ENCODE measurements at regions not wholly inside any gene's neighbourhood (a gene's known extent, or its start where the extent isn't known, plus 50 kb on each side); places are given as distances from the start of the nearest gene placed in this dataset.
"Not testable (repeated sequence)": the region's sequence is repeated elsewhere in the genome, so short reads cannot be mapped to it uniquely, and the experiment has no call there.

DNA sequence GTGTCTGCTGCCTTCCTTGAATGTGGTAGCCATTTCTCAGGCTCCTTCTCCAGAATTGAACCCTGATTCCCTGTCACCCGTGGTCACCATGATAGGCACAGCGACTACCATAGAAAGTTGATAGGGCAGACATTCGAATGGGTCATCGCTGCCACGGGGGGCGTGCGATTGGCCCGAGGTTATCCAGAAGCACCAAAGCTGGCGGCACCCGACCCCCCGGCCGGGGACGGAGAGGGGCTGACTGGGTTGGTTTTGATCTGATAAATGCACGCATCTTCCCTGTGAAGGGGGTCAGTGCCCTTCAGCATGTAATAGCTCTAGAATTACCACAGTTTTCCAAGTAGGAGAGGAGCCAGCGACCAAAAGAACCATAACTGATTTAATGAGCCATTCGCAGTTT, 94.0 kb upstream of the ANKRD30BL start (continued):
- TF ChIP-seq, protein P1, sequence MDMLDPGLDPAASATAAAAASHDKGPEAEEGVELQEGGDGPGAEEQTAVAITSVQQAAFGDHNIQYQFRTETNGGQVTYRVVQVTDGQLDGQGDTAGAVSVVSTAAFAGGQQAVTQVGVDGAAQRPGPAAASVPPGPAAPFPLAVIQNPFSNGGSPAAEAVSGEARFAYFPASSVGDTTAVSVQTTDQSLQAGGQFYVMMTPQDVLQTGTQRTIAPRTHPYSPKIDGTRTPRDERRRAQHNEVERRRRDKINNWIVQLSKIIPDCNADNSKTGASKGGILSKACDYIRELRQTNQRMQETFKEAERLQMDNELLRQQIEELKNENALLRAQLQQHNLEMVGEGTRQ (IDR thresholded peaks at IDR 0.05; ENCODE audit: borderline replicate concordance, low read depth, low read length) = no peak
- TF ChIP-seq, protein P2, sequence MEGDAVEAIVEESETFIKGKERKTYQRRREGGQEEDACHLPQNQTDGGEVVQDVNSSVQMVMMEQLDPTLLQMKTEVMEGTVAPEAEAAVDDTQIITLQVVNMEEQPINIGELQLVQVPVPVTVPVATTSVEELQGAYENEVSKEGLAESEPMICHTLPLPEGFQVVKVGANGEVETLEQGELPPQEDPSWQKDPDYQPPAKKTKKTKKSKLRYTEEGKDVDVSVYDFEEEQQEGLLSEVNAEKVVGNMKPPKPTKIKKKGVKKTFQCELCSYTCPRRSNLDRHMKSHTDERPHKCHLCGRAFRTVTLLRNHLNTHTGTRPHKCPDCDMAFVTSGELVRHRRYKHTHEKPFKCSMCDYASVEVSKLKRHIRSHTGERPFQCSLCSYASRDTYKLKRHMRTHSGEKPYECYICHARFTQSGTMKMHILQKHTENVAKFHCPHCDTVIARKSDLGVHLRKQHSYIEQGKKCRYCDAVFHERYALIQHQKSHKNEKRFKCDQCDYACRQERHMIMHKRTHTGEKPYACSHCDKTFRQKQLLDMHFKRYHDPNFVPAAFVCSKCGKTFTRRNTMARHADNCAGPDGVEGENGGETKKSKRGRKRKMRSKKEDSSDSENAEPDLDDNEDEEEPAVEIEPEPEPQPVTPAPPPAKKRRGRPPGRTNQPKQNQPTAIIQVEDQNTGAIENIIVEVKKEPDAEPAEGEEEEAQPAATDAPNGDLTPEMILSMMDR (IDR thresholded peaks at IDR 0.05) = no peak

DNA sequence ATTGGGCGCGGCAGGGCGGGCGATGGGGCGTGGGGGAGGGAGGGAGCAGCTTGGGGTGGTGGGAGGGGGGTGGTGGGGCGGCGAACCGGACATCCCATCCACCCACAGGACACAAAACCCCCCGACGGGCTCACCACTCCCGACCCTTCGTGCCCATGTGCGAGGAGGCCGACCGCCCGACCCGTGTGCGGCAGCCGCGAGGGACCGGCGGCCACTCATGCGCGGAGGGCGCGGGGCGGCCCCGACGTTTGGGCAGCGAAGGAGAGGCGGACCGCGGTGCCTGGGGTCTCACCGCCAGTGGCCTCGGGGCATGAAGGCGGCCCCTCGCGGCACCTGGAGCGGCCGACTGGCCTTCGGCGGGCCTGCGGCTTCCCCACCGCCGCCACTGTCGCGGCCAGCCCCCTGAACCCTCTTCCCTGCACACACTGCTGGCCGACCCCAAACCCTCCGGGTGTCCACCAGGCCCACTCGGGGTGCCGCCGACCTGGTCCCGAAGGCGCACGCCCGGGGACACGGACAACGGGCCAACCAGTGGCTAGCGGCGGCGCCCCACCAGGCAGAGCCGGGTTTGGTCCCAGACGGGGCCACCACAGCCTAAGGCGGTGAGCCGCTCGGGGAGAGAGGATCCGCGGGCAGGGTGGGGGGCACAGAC, 94.6 kb upstream of the ANKRD30BL start:
- 84% methylated on average over 31 of the region's 68 CpGs for WGBS (ENCODE audit: low lambda C conversion rate)
- Histone ChIP-seq H2AFZ (ENCODE audit: low read depth) (no peak overlapping the region), H3F3A (replicated peaks; ENCODE audit: insufficient read depth) (no peaks in the 10 kb centered on the region), H3K27ac (ENCODE audit: low read depth in 2 of 2, low read length in 1 of 2) (no peak overlapping the region), H3K27me3 (ENCODE audit: insufficient read depth) (no peaks in the 10 kb centered on the region; the same call in 1 of the 2 replicates), H3K36me3 (replicated peaks in 1 of 2; ENCODE audit: control insufficient read depth in 1 of 2, insufficient read depth in 2 of 2, low read length in 1 of 2) (no peaks in the 10 kb centered on the region), H3K79me2 (ENCODE audit: insufficient read depth) (no peaks in the 10 kb centered on the region), H4K20me1 (ENCODE audit: insufficient read depth) (no peaks in the 10 kb centered on the region), H3K4me3 (ENCODE audit: low read depth in 2 of 2, low read length in 1 of 2) (no peak overlapping the region), H3K9ac (no peak overlapping the region), H3K9me3 (no peaks in the 10 kb centered on the region), H3K4me1 (ENCODE audit: control insufficient read depth in 1 of 2, insufficient read depth in 2 of 2, low read depth in 1 of 2, low read length in 1 of 2) (no peaks in the 10 kb centered on the region; a peak in 1 of 4 replicates), H3K4me2 (no peak overlapping the region), H3K9me2 (no peaks in the 10 kb centered on the region)
- TF ChIP-seq FOXJ3 (CRISPR knock-in tag; IDR thresholded peaks at IDR 0.05) = no peak
- TF ChIP-seq GATA2 (CRISPR knock-in tag; IDR thresholded peaks at IDR 0.05) = no peak
- no peak for TF ChIP-seq NFIC (IDR thresholded peaks at IDR 0.05; ENCODE audit: borderline replicate concordance)
- no peak for TF ChIP-seq MEF2A (IDR thresholded peaks at IDR 0.05; ENCODE audit: borderline replicate concordance, low read depth)
- TF ChIP-seq FOXM1 (IDR thresholded peaks at IDR 0.05; ENCODE audit: low read depth) = no peak
- no peak for TF ChIP-seq RXRA (IDR thresholded peaks at IDR 0.05; ENCODE audit: borderline replicate concordance, low read depth)
- TF ChIP-seq RFX5 (IDR thresholded peaks at IDR 0.05; ENCODE audit: low read length) = no peak
- TF ChIP-seq EZH2phosphoT487 (IDR thresholded peaks at IDR 0.05; ENCODE audit: borderline replicate concordance, low read depth) = no peak
- TF ChIP-seq, protein P3, sequence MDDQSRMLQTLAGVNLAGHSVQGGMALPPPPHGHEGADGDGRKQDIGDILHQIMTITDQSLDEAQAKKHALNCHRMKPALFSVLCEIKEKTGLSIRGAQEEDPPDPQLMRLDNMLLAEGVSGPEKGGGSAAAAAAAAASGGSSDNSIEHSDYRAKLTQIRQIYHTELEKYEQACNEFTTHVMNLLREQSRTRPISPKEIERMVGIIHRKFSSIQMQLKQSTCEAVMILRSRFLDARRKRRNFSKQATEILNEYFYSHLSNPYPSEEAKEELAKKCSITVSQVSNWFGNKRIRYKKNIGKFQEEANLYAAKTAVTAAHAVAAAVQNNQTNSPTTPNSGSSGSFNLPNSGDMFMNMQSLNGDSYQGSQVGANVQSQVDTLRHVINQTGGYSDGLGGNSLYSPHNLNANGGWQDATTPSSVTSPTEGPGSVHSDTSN (IDR thresholded peaks at IDR 0.05) = no peak
- TF ChIP-seq, protein P4, sequence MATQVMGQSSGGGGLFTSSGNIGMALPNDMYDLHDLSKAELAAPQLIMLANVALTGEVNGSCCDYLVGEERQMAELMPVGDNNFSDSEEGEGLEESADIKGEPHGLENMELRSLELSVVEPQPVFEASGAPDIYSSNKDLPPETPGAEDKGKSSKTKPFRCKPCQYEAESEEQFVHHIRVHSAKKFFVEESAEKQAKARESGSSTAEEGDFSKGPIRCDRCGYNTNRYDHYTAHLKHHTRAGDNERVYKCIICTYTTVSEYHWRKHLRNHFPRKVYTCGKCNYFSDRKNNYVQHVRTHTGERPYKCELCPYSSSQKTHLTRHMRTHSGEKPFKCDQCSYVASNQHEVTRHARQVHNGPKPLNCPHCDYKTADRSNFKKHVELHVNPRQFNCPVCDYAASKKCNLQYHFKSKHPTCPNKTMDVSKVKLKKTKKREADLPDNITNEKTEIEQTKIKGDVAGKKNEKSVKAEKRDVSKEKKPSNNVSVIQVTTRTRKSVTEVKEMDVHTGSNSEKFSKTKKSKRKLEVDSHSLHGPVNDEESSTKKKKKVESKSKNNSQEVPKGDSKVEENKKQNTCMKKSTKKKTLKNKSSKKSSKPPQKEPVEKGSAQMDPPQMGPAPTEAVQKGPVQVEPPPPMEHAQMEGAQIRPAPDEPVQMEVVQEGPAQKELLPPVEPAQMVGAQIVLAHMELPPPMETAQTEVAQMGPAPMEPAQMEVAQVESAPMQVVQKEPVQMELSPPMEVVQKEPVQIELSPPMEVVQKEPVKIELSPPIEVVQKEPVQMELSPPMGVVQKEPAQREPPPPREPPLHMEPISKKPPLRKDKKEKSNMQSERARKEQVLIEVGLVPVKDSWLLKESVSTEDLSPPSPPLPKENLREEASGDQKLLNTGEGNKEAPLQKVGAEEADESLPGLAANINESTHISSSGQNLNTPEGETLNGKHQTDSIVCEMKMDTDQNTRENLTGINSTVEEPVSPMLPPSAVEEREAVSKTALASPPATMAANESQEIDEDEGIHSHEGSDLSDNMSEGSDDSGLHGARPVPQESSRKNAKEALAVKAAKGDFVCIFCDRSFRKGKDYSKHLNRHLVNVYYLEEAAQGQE (IDR thresholded peaks at IDR 0.05; ENCODE audit: low read depth, low read length) = no peak
- no peak for TF ChIP-seq RAD21 (IDR thresholded peaks at IDR 0.05; ENCODE audit: low read length)
- CTCF ChIA-PET = no interaction called here
- peak; percentile 8 for DNase-seq
- POLR2A ChIA-PET = no interaction called here

DNA sequence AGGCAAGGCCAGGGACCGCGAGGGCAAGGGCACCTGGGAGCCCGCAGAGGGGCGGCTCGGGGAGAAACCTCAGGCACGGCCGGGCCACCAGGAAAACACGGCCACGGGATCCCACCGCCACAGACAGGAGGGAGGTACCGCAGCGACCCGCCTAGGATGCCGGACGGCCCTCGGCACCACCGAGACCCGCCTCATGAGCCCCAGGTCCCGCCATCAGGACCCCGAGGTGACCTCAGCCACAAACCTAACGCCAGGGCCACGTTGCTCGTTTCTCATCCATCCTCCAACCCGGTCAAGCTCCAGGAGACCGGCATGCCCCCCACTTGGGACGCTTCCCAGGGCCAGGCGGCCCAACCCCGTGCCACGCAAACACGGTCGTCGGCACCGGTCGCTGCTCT, 95.2 kb upstream of the ANKRD30BL start:
- H3K4me2 ChIP-seq; H3F3A ChIP-seq (replicated peaks; ENCODE audit: insufficient read depth); H3K9me3 ChIP-seq; H4K20me1 ChIP-seq (ENCODE audit: insufficient read depth); H3K36me3 ChIP-seq (replicated peaks in 1 of 2; ENCODE audit: control insufficient read depth in 1 of 2, insufficient read depth in 2 of 2, low read length in 1 of 2); H3K79me2 ChIP-seq (ENCODE audit: insufficient read depth); H3K9ac ChIP-seq; H2AFZ ChIP-seq (ENCODE audit: low read depth); H3K4me1 ChIP-seq (ENCODE audit: control insufficient read depth in 1 of 2, insufficient read depth in 2 of 2, low read depth in 1 of 2, low read length in 1 of 2); H3K27me3 ChIP-seq (ENCODE audit: insufficient read depth); POLR2A ChIA-PET; H3K9me2 ChIP-seq; H3K27ac ChIP-seq (ENCODE audit: low read depth in 2 of 2, low read length in 1 of 2); CTCF ChIA-PET: not testable (repeated sequence)
- peak; percentile 17 for DNase-seq
- WGBS (ENCODE audit: low lambda C conversion rate) = 75% methylated on average over 4 of the region's 34 CpGs
- peak overlapping the region in 1 of 2 experiments; percentile 31; a peak in 1 of 4 replicates for H3K4me3 ChIP-seq (ENCODE audit: low read depth in 2 of 2, low read length in 1 of 2)
